Esophagus squamous epithelium (tissue), 5 donors: ENCODE measurements at regions not wholly inside any gene's neighbourhood (a gene's known extent, or its start where the extent isn't known, plus 50 kb on each side); places are given as distances from the start of the nearest gene placed in this dataset.

Experiments used
- DNase-seq: peaks from one replicate; lab custom pipeline; 2025; lab: John Stamatoyannopoulos, UW
- H3K27ac ChIP-seq, 4 donors: fragments of 200-600 bp; sonication (generic); one replicate each; pipeline ENCODE4 v1.5.1; 2016 to 2019; ENCODE audit warnings: mild to moderate bottlenecking in 1 of 4
- H3K27me3 ChIP-seq, 4 donors: fragments of 200-600 bp; sonication (generic); 1 replicate in 3 of 4; 2 replicates in 1 of 4; pipeline versions ENCODE4 v1.5.1 to v1.6.0; 2017 to 2021; ENCODE audit warnings: antibody characterized with exemption in 1 of 4
- H3K36me3 ChIP-seq, 3 donors: fragments of 200-600 bp; sonication (generic); one replicate each; pipeline ENCODE4 v1.5.1; 2016 to 2019
- H3K4me1 ChIP-seq, 3 donors: fragments of 200-600 bp; sonication (generic); one replicate each; pipeline ENCODE4 v1.5.1; 2017 to 2019
- H3K4me3 ChIP-seq, 4 donors: fragments of 200-600 bp; sonication (generic); 1 replicate in 3 of 4; 2 replicates in 1 of 4; pipeline ENCODE4 v1.5.1; 2016 to 2019; ENCODE audit warnings: mild to moderate bottlenecking in 2 of 4, moderate library complexity in 1 of 4
- H3K9me3 ChIP-seq, 3 donors: fragments of 200-600 bp; sonication (generic); one replicate each; pipeline ENCODE4 v1.5.1; 2016 to 2019
- POLR2A ChIP-seq, 4 donors: fragments of 450-650 bp; IDR thresholded peaks; one replicate each; pipeline ENCODE4 v1.6.1; 2017; ENCODE audit warnings: antibody characterized with exemption in 4 of 4, mild to moderate bottlenecking in 4 of 4, moderate library complexity in 3 of 4
- WGBS, 2 donors: methylation state at CpG; one replicate each; pipeline ENCODE4 v1.1.5; 2018; 5-methylcytosine and 5-hydroxymethylcytosine counted together
- intact Hi-C: fragments of 100-400 bp; cut with DNase I; formaldehyde crosslinking; loops from one replicate; pipeline ENCODE4 v1.15.0; 2022
- TF ChIP-seq, protein P1 (sequence below), 6 experiments: fragments of 450-650 bp in 4 of 6; fragments of 200-600 bp in 2 of 6; sonication (generic) in 2 of 6; IDR thresholded peaks; one replicate each; pipeline ENCODE4 v1.5.1; 2016 to 2019; ENCODE audit warnings: antibody characterized with exemption in 6 of 6, mild to moderate bottlenecking in 4 of 6, moderate library complexity in 4 of 6
- donor health status: DM: yes; HTN: yes; CAD: no.

DNA sequence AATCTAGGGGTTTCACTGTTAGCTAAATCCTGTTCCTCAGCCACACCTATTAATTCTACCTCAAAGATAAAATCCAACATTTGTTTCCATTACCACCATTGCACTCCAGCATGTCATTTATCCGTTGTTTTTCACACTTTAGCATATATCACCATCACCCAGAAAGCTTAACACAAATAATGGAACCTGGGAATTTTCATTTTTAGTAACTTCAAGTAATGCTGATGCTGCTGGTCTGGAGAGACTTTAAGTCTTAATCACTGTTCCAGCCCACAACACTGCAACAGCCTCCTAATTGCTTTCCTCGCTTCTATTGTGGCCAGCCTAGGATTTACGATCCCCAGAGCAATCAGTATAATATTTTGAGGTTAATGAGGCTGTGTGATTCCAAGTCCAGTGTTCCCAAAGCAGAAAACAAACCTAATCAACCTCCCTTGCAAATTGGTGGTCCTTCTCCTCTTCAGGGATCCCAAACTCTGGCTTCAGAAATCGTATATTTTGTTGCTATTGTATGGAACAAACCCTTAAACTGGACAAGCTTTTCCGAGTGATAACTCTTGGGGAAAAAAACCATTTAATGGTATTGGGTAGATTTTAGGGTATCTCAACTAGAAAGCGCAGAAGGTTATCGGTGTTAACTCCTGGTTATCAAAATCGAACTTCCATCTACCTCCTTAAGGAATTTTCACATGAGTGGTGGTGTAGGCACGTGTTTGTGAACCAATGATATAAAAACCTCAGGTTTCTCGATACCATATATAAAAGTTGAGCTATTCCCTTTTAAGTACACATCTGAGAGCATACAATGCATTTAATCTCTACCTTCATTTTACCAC, 50.0 kb upstream of the BOLA1 start:
- peak overlapping the region; percentile 31 to 68 (median 50) for H3K4me3 ChIP-seq
- intact Hi-C loops, result no loop called here
- H3K4me1 ChIP-seq, result peaks cover 8 to 51% (median 38%) of the 10 kb centered on the region in 3 donors
- TF ChIP-seq, protein P1, sequence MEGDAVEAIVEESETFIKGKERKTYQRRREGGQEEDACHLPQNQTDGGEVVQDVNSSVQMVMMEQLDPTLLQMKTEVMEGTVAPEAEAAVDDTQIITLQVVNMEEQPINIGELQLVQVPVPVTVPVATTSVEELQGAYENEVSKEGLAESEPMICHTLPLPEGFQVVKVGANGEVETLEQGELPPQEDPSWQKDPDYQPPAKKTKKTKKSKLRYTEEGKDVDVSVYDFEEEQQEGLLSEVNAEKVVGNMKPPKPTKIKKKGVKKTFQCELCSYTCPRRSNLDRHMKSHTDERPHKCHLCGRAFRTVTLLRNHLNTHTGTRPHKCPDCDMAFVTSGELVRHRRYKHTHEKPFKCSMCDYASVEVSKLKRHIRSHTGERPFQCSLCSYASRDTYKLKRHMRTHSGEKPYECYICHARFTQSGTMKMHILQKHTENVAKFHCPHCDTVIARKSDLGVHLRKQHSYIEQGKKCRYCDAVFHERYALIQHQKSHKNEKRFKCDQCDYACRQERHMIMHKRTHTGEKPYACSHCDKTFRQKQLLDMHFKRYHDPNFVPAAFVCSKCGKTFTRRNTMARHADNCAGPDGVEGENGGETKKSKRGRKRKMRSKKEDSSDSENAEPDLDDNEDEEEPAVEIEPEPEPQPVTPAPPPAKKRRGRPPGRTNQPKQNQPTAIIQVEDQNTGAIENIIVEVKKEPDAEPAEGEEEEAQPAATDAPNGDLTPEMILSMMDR (IDR thresholded peaks at IDR 0.05), result no peak
- TF ChIP-seq POLR2A (IDR thresholded peaks at IDR 0.05), result no peak
- no peaks in the 10 kb centered on the region for H3K9me3 ChIP-seq
- DNase-seq, result no peak
- peak overlapping the region; percentile 87 to 90 (median 88) for H3K27ac ChIP-seq
- no peaks in the 10 kb centered on the region for H3K27me3 ChIP-seq
- 23 to 29% methylated on average over 10 of the region's 10 CpGs for WGBS, 2 donors
- H3K36me3 ChIP-seq, result peaks cover 0 to 5% (median 0%) of the 10 kb centered on the region in 3 donors
